IMR-90 (cell line): ENCODE measurements at regions not wholly inside any gene's neighbourhood (a gene's known extent, or its start where the extent isn't known, plus 50 kb on each side); places are given as distances from the start of the nearest gene placed in this dataset.

Experiments used
- ATAC-seq: fragments of 200-7000 bp; cut with Tn5 transposase; 2 replicates; pipeline ENCODE4 v1.9.1; 2020; ENCODE audit warnings: low read depth, mild to moderate bottlenecking, moderate library complexity
- BruUV-seq: library from RNA; stranded (reverse); fragments of 400-500 nt; replicated peaks from 2 replicates; lab custom pipeline; 2021; lab: Mats Ljungman, UMichigan
- CTCF ChIA-PET: fragments of 300-600 bp; formaldehyde crosslinking; extraction: SDS; loops from one replicate; lab custom pipeline; 2021; ENCODE audit warnings: antibody characterized with exemption; lab: Yijun Ruan, JAX
- POLR2A ChIA-PET: fragments of 300-600 bp; sonication (Branson Sonifier 250); formaldehyde crosslinking; loops from one replicate; lab custom pipeline; 2022; ENCODE audit warnings: antibody characterized with exemption; ENCODE audit not compliant: unreplicated experiment; lab: Charles Lee
- DNase-seq: peaks from one replicate; pipeline ENCODE4 v3.0.0; 2013
- H2AFZ ChIP-seq: replicated peaks from 2 replicates; pipeline ENCODE3; 2013; ENCODE audit warnings: low read length, mild to moderate bottlenecking; ENCODE audit not compliant: poor library complexity
- H2AK5ac ChIP-seq: 2 replicates; pipeline ENCODE4 v1.6.1; 2013; ENCODE audit warnings: low read depth, low read length, inconsistent platforms
- H2AK9ac ChIP-seq: replicated peaks from 2 replicates; pipeline ENCODE3; 2013; ENCODE audit warnings: mild to moderate bottlenecking, low read depth, low read length, moderate library complexity; ENCODE audit not compliant: poor library complexity
- H2BK120ac ChIP-seq: 2 replicates; pipeline ENCODE4 v1.6.1; 2013; ENCODE audit warnings: low read depth, low read length, inconsistent platforms
- H2BK15ac ChIP-seq: 3 replicates; pipeline ENCODE4 v1.6.1; 2013; ENCODE audit warnings: low read depth, low read length, inconsistent platforms
- H2BK20ac ChIP-seq: 2 replicates; pipeline ENCODE4 v1.6.1; 2013; ENCODE audit warnings: low read depth, mild to moderate bottlenecking, inconsistent platforms, low read length, moderate library complexity
- H2BK5ac ChIP-seq: 2 replicates; pipeline ENCODE4 v1.6.1; 2013; ENCODE audit warnings: mild to moderate bottlenecking, low read depth, low read length, inconsistent platforms; ENCODE audit not compliant: poor library complexity, severe bottlenecking
- H3K14ac ChIP-seq: replicated peaks from 2 replicates; pipeline ENCODE4 v1.6.1; 2013; ENCODE audit warnings: low read depth, low read length, inconsistent platforms
- H3K18ac ChIP-seq: 2 replicates; pipeline ENCODE4 v1.6.1; 2013; ENCODE audit warnings: low read depth, low read length, control low read depth
- H3K23ac ChIP-seq: 2 replicates; pipeline ENCODE4 v1.6.1; 2013; ENCODE audit warnings: low read depth, low read length, inconsistent platforms
- H3K27ac ChIP-seq: 2 replicates; pipeline ENCODE4 v1.5.1; 2013; ENCODE audit warnings: mild to moderate bottlenecking, control low read depth, low read length; ENCODE audit not compliant: insufficient read depth
- H3K27me3 ChIP-seq: 2 replicates; pipeline ENCODE4 v1.6.1; 2013; ENCODE audit warnings: low read length; ENCODE audit not compliant: control insufficient read depth, insufficient read depth
- H3K36me3 ChIP-seq: 2 replicates; pipeline ENCODE4 v1.6.1; 2013; ENCODE audit warnings: low read length, mixed read lengths; ENCODE audit not compliant: control insufficient read depth, insufficient read depth
- H3K4ac ChIP-seq: 2 replicates; pipeline ENCODE4 v1.6.1; 2013; ENCODE audit warnings: low read depth, low read length, inconsistent platforms
- H3K4me1 ChIP-seq: 2 replicates; pipeline ENCODE4 v1.6.1; 2013; ENCODE audit warnings: low read length, mixed read lengths; ENCODE audit not compliant: control insufficient read depth, insufficient read depth
- H3K4me2 ChIP-seq: 2 replicates; pipeline ENCODE4 v1.6.1; 2013; ENCODE audit warnings: low read depth, mild to moderate bottlenecking, control low read depth, low read length, moderate library complexity
- H3K4me3 ChIP-seq: 2 replicates; pipeline ENCODE4 v1.5.1; 2013; ENCODE audit warnings: low read depth, mild to moderate bottlenecking, control low read depth, low read length, moderate library complexity; ENCODE audit not compliant: insufficient read depth
- H3K56ac ChIP-seq: 2 replicates; pipeline ENCODE4 v1.6.1; 2013; ENCODE audit warnings: low read length, inconsistent platforms; ENCODE audit not compliant: insufficient read depth; ENCODE audit errors: extremely low read depth
- H3K79me1 ChIP-seq, 2 experiments: 2 replicates each; pipeline ENCODE4 v1.6.1; 2013; ENCODE audit warnings: low read length in 2 of 2, inconsistent platforms in 1 of 2, low read depth in 1 of 2
- H3K9ac ChIP-seq: 2 replicates; pipeline ENCODE4 v1.6.1; 2013; ENCODE audit warnings: low read depth, low read length, control low read depth
- H3K9me1 ChIP-seq: 2 replicates; pipeline ENCODE4 v1.6.1; 2013; ENCODE audit warnings: low read length, inconsistent platforms; ENCODE audit not compliant: insufficient read depth
- H3K9me3 ChIP-seq: 2 replicates; pipeline ENCODE4 v1.6.1; 2013; ENCODE audit warnings: low read length; ENCODE audit not compliant: control insufficient read depth, insufficient read depth
- H4K20me1 ChIP-seq: 2 replicates; pipeline ENCODE4 v1.6.1; 2013; ENCODE audit warnings: low read length, inconsistent platforms; ENCODE audit not compliant: insufficient read depth
- H4K5ac ChIP-seq: 2 replicates; pipeline ENCODE4 v1.6.1; 2013; ENCODE audit warnings: mild to moderate bottlenecking, low read depth, low read length, control low read depth
- H4K8ac ChIP-seq, 2 experiments: 2 replicates each; pipeline ENCODE4 v1.6.1; 2013; ENCODE audit warnings: low read depth in 2 of 2, low read length in 2 of 2, control low read depth in 1 of 2, inconsistent platforms in 1 of 2
- H4K91ac ChIP-seq: 2 replicates; pipeline ENCODE4 v1.6.1; 2013; ENCODE audit warnings: low read depth, low read length, inconsistent platforms; ENCODE audit not compliant: insufficient read depth
- BHLHE40 ChIP-seq: fragments of 150-350 bp; IDR thresholded peaks from 2 replicates; pipeline ENCODE4 v1.6.1; 2016; ENCODE audit warnings: mild to moderate bottlenecking, low read depth, low read length
- CEBPB ChIP-seq: IDR thresholded peaks from 2 replicates; pipeline ENCODE4 v1.6.1; 2012; ENCODE audit warnings: low read depth, low read length, improper control_type of control experiment
- FOS ChIP-seq: fragments of 150-350 bp; IDR thresholded peaks from 2 replicates; pipeline ENCODE4 v1.6.1; 2016; ENCODE audit warnings: low read depth, low read length
- MAFK ChIP-seq: IDR thresholded peaks from 2 replicates; pipeline ENCODE4 v1.6.1; 2012; ENCODE audit warnings: low read depth, low read length, improper control_type of control experiment
- MXI1 ChIP-seq: IDR thresholded peaks from 2 replicates; pipeline ENCODE4 v1.6.1; 2012; ENCODE audit warnings: low read depth, mild to moderate bottlenecking, low read length, moderate library complexity, borderline replicate concordance
- NFE2L2 ChIP-seq: fragments of 150-350 bp; IDR thresholded peaks from 2 replicates; pipeline ENCODE4 v1.6.1; 2016; ENCODE audit warnings: low read depth, mild to moderate bottlenecking, low read length
- RAD21 ChIP-seq: IDR thresholded peaks from 2 replicates; pipeline ENCODE4 v1.6.1; 2012; ENCODE audit warnings: low read length, improper control_type of control experiment
- RCOR1 ChIP-seq: IDR thresholded peaks from 2 replicates; pipeline ENCODE4 v1.6.1; 2012; ENCODE audit warnings: mild to moderate bottlenecking, low read length, improper control_type of control experiment; ENCODE audit not compliant: insufficient replicate concordance
- RFX5 ChIP-seq: IDR thresholded peaks from 2 replicates; pipeline ENCODE4 v1.8.0; 2012; ENCODE audit warnings: low read depth, mild to moderate bottlenecking, low read length, moderate library complexity
- dilution Hi-C: fragments of 300-500 bp; cut with HindIII; formaldehyde crosslinking; loops from one replicate; pipeline ENCODE4 v1.14.3; 2018; ENCODE audit warnings: low sequenced_read_pairs; ENCODE audit not compliant: unreplicated experiment
- in situ Hi-C: fragments of 300-500 bp; cut with MboI; formaldehyde crosslinking; loops from 3 replicates; pipeline ENCODE4 v1.14.3; 2019; ENCODE audit warnings: low sequenced_read_pairs, inconsistent platforms, mixed read lengths
- intact Hi-C: fragments of 100-400 bp; cut with micrococcal nuclease; formaldehyde crosslinking; loops from 2 replicates; pipeline ENCODE4 v1.10.0; 2022
- TF ChIP-seq, protein P1 (sequence below): conservative IDR thresholded peaks from 2 replicates; pipeline ENCODE4 v1.5.1; 2012; ENCODE audit warnings: mild to moderate bottlenecking, low read depth, low read length, improper control_type of control experiment

DNA sequence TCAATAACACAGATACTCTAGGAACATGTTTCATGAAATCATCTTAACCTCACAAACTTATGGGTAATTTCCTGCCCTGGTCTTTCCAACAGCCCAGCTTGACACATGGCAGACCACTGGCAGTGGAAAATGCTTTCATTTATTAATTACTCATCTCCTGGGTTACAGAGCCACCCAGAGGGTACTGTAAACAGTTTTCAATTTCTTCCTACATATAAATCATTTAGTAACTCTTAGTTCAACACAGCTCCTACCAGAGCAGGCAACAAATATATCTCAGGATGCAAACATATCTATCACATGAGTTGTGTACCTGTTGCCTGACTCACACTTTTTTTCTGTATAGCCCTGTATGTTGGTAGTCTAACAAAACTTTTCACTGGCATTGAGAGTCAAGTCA, 99.2 kb upstream of the VRK2 start:
- ChIA-PET POLR2A (no interaction called here), CTCF (interaction anchor here (1.0 kb wide), 1 partner anchor 45 kb away, joined by 3 read pairs; no protein-coding TSS in a partner anchor)
- Histone ChIP-seq H3K4ac (no peak overlapping the region), H3K27ac (no peak overlapping the region), H3K4me1 (no peaks in the 10 kb centered on the region), H2AFZ (no peak overlapping the region), H3K9ac (no peak overlapping the region), H3K27me3 (no peaks in the 10 kb centered on the region), H4K91ac (no peak overlapping the region), H2BK20ac (no peak overlapping the region), H3K4me2 (no peak overlapping the region), H3K9me3 (no peaks in the 10 kb centered on the region), H4K8ac (no peak overlapping the region), H2AK5ac (no peak overlapping the region), H2BK5ac (no peak overlapping the region), H3K9me1 (no peaks in the 10 kb centered on the region; the same call in 1 of the 2 replicates), H2AK9ac (no peak overlapping the region), H3K4me3 (no peak overlapping the region), H3K23ac (no peak overlapping the region), H4K20me1 (no peaks in the 10 kb centered on the region), H3K36me3 (no peaks in the 10 kb centered on the region), H3K14ac (no peak overlapping the region), H3K79me1 (no peaks in the 10 kb centered on the region), H3K56ac (no peak overlapping the region), H2BK120ac (no peak overlapping the region), H3K18ac (no peak overlapping the region), H2BK15ac (no peak overlapping the region), H4K5ac (no peak overlapping the region)
- BruUV-seq: no TSS peak
- DNase-seq (no peak), ATAC-seq (no peak)
- intact Hi-C loops (no loop called here), in situ Hi-C loops (no loop called here), dilution Hi-C loops (no loop called here)
- TF ChIP-seq RCOR1 (no peak), RAD21 (no peak), BHLHE40 (no peak), NFE2L2 (no peak), RFX5 (no peak), CEBPB (no peak), MXI1 (no peak), FOS (no peak), MAFK (no peak)
- TF ChIP-seq, protein P1, sequence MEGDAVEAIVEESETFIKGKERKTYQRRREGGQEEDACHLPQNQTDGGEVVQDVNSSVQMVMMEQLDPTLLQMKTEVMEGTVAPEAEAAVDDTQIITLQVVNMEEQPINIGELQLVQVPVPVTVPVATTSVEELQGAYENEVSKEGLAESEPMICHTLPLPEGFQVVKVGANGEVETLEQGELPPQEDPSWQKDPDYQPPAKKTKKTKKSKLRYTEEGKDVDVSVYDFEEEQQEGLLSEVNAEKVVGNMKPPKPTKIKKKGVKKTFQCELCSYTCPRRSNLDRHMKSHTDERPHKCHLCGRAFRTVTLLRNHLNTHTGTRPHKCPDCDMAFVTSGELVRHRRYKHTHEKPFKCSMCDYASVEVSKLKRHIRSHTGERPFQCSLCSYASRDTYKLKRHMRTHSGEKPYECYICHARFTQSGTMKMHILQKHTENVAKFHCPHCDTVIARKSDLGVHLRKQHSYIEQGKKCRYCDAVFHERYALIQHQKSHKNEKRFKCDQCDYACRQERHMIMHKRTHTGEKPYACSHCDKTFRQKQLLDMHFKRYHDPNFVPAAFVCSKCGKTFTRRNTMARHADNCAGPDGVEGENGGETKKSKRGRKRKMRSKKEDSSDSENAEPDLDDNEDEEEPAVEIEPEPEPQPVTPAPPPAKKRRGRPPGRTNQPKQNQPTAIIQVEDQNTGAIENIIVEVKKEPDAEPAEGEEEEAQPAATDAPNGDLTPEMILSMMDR: no peak
